ENCODE measurements at regions not wholly inside any gene's neighbourhood (a gene's known extent, or its start where the extent isn't known, plus 50 kb on each side); places are given as distances from the start of the nearest gene placed in this dataset.
A peak's percentile ranks its signal among the peaks of the same experiment; 100 is the strongest.
"Not testable (repeated sequence)": the region's sequence is repeated elsewhere in the genome, so short reads cannot be mapped to it uniquely, and the experiment has no call there.

DNA sequence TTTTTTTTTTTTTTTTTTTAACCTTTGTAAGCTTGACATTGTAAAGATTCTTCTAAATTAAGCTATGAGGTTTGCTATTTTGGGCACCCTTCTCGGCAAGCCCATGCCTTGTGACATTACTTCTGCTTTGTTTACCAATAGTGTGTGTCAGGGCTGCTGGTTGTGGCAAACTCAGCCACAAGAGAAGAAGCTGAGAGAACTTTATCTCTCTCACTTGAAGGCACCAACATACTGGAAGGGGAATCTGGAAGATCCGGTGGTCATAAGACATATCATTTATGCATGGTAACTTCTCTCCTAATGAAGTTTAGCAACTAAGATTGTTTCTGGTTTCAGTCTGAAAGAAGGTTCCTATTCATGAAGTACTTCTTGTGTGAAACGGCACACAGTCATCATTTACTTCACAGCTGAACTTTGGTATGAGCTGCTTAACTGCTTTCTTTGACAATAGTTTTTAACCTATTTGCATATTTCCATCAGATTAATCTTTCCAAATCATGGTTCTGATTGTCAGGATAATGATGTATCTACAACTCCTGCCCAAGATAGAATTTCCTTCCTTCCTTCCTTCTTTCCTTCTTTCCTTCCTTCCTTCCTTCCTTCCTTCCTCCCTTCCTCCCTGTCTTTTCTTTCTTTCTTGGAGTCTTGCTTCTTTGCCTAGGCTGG is 189.3 kb downstream of the NFKBIZ start:
- no peak for DNase-seq

DNA sequence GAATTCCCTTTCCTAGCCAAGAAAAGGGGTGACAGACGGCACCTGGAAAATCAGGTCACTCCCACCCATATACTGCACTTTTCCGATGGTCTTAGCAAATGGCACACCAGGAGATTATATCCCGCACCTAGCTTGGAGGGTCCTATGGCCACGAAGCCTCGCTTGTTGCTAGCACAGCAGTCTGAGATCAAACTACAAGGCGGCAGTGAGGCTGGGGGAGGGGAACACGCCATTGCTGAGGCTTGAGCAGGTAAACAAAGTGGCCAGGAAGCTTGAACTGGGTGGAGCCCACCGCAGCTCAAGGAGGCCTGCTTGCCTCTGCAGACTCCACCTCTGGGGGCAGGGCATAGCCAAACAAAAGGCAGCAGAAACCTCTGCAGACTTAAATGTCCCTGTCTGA is 190.8 kb downstream of the NFKBIZ start:
- DNase-seq = not testable (repeated sequence)

DNA sequence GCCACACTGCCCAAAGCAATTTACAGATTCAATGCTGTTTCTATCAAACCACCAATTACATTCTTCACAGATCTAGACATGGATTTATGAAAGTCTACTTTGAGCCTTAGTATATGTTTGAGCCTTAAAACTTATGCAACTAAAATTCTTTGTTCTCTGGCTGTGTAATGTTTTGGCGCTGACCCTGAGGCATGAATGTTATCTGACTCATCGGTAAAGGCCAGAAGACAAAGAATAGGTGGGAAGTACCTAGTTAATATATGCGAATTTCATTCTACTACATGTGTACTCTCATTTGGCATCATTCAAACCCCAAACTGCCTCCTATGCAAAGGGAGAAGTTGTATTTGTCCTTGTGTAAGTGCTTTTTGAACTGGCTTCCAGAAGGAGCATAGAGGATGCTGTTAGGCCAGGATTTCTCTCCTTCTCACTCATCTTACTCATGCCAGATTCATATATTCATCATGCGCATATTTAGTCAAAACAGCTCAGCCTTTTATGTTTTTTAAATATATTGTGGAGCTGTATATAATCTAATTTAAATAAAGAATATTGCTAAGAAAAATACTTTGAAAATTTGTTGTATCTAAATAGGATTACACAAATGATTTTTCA is 204.2 kb downstream of the NFKBIZ start:
- peak; percentile 7 for DNase-seq

DNA sequence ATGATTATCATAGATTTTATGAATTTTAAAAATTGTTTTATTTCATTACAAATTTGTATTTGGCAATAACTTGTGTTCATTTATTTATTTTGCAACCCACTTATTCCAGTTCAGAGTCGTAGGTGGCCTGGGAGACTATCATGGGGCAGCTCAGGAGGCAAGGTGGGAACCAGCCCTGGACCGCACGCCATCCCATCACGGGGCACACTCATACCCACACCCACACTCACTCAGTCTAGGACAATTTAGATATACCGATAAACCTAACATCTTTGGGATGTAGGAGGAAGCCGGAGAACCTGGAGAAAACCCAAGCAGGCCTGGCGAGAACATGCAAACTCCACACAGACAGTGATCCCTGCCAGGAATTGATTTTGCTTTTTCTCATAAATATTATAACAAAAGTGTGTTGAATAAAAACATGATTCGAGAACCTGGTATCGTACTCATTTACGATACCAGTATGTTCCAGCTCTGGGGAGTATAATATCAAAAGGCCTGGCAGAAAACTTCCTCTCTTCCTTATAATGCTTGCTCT is 205.3 kb downstream of the NFKBIZ start:
- DNase-seq = no peak

DNA sequence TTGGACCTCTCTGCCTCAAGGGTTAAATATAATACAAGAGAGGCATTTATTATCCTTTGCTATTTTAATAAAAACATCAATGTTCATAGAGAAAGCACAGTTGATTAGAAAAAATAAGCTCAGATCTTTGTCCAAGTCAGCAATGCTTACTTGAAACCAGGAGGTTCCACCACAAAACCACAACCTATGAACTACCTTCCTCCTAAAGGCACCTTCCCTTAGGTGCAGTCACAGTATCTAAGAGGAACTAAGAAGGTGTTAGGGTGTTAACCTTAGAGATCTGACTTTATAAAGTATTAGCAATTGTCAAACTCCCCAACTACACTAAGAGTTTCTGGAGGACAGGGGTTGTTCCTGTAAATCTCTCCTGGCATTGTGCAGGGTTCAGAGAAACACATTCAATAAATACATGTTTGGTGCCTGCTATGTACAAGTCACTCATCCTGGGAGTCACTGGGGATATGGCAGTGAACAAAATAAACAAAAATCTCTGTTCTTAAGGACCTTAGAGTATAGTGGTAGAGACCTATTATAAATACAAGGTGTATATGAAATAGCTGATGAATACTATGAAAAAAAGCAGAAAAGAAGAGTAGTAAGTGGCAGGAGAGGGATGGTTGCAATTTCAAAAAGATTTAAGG is 208.6 kb downstream of the NFKBIZ start:
- no peak for DNase-seq

DNA sequence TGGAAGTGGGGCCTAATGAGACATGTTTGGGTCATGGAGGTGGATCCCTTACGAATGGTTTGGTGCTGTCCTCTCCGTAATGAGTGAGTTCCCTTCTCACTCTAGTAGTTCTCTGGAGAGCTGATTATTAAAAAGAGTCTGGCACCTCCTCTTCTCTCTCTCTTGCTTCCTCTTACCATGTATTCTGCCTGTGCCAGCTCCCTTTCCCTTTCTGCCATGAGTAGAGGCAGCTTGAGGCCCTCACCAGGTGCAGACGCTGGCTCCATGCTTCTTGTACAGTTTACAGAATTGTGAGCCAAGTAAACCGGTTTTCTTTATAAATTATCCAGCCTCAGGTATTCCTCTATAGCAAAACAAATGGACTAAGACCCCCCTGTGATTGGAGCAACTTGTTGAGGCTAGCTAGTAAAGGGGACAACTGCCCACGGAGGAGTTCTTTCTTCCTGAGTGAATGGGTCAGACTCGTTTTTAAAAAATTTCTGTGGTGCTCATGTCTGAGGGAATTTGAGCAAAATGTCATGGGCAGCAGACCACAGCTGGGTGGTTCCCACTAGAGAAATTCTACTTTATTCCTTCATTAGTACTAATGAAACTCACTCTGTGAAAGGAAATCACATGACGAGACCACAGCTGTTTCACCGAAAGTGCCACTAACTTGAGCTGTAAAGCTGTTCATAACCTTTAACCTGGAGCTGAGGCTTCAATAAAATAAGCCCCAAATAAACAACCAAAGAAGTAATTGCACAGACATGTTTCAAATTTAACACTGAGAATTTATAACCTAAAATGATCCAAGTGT is 210.0 kb downstream of the NFKBIZ start:
- DNase-seq = no peak

DNA sequence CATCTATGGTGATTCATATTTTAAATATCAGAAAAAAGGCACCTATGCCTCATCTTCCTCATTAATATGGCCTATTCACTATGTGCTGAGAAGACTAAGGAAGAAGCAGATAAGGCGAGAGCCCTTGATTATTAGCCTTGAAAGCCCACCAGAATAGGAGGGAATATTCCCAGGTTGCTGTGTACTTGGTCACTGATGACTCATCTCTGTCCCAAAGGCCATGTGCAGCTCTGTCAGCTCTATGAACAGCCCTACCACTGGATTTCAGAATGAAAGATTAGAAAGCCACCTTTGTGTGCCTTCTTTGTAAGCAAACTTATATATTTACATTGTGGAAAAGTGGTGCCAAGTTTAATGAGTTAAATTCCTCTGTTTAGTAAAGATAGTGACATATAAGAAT is 211.5 kb downstream of the NFKBIZ start:
- DNase-seq = peak; percentile 58

DNA sequence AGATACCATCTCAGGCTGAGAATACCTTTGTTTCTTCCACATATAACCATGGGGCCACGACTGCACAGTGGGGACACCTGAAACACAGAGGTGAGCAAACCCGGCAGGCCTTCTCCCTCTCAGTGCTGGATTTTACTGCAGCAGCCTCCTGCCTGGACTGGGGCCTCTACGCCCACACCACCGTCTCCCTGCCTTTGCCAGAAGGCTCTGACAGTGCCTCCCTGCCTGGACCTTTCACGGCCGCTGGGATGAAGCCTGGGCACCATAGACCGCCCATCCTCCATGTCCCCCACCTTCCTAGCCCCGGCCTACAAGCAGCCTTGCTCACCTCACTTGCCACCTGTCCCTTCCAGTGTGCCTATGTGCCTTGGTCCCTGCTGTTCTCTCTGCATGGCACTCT is 214.3 kb downstream of the NFKBIZ start:
- DNase-seq = no peak

DNA sequence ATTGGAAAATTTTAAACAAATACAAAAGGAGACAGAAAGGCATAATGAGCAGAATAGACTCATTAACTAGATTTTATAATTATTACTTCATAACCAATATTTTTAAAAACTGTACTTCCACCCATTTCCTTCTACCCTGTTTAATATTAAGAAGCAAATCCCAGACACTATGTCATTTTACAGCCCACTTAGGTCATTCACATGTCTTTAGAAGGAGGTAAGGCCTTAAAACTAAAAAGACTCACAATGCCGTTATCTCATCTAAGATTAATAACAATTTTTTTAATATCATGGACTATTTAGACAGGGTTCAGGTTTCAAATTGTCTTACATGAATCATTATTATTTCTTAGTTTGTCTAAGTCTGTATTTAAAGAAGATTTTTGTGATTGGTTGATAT is 217.2 kb downstream of the NFKBIZ start:
- no peak for DNase-seq

DNA sequence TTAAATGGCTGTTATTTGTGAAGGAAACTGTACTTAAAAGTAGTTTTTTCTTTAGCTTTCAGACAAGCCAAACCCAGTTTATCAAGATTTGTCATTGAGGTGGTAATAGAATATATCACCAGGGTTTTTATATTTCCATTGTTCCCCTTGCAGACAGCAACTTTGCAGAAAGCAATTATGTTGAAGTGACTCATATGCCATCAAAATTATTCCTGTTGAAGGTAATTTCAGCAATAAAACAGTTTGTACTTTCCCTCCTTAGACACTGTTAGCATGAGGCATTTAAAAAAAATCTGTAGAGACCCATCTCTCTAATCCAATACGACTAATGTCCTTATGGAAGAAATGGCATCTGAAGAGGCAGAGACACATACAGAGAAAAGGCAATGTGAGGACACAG is 219.0 kb downstream of the NFKBIZ start:
- DNase-seq = no peak

DNA sequence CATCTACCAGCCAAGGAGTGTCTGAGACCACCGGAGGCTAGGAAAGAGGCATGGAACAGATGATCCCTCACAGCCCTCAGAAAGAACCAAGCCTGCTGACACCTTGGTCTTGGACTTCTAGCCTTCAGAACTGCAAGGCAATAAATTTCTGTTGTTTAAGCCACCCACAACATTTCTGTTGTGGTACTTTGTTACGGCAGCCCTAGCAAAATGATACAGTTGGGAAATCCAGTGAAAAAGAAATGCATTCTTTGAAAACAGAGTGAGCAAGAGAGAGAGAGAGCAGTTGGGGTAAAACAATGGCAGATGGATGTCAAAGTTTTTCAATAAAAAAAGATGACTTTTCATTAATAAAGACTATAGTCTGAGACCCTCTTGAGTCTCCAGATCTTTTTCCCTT is 219.4 kb downstream of the NFKBIZ start:
- DNase-seq = no peak

DNA sequence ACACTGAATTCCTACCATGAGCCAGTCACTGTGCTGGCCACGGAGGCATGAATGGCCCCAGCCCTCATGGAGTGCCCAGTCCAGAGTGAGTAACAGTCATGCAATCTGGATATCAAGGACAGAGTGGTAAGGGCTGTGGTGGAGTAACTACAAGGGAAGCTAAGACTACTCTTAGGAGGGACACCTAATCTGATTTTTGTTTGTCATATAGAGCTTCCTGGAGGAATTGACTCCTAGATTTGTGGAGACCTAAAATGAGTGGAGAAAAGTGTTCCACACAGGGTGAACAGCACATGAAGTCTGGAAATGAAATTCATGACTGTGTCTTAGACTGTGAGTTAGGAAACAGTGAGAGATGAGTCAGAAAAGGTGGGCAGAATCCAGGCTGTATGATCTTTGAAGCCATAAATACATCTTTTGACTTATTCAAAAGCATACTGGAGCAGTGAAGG is 219.9 kb downstream of the NFKBIZ start:
- no peak for DNase-seq

DNA sequence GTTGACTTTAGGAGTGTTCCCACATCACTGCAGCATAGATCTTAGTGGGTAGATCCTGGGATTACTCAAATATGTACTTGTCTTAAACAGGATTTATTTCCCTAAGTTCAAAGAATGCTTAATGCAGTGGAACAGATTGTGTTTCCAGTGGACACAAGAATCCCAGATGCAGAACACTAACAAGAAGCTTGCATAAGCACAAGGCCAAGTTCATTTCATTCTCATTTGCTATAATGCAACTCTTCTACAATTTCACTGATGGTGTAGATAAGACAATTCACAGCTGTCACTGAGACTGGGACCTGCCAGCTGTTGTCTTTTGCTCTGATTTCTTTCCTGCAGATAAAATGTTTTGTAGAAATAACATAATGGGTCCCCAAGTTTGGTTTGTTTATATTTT is 225.6 kb downstream of the NFKBIZ start:
- no peak for DNase-seq

DNA sequence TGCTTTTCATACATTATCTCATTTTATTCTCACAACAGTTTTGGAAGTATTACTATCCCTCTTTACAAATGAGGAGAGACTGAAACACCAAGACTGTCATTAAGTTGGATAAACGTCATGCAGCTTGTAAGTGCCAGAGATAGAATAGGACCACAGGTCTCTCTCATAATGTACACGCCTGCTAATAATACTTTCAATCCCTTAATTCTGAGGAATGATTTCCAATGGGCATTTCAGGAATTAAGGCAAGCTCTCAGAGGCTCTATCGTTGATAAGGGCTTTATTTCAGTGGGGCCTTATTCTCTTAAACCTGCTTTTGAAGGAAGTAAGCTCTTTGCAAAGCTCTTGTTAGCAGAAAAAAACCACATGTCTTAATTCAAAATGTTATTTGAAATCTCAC is 229.1 kb downstream of the NFKBIZ start:
- DNase-seq = no peak

DNA sequence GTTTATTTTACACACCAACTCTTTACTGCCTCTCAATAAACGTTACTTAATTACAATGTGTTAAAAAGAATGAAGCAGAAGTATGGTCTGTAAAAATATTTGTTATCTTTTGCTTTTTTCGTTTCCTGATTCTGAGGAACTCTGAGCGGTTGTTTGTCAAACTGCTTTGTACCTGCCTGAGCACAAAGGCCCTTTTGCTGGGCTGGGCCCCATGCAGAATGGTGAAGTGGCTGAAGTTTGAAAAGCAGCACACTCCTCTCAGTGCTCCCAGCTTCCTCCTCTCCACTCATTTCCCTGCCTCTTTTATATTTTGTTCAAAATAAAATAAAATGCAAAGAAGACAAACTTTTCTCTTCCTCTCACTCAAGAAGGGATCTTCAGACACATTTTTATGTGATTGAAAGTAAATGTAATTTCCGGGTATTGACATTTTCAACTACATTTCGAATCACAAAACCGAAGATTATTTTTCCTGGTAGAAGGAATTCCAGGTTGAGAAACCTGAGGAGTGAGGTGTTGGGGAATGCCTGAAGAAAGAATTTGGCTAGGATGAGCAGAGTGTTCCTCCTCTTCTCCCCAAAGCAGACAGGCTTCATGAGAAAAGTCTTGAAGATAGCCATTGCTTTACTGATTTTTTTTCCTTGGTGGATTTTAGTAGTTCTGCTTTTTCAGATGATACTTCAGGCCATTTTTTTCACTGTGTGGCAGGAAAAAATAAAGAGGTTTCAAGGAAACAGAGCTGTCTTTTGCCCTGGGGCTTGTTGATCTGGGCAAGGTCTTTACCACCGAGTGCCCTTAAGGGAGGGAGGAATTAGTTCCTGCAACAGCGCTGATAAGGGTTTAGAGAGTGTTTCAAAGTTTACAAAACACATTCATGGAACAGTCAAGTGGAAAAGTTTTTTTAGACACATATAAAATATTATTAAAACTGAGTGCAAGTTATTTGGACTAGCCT is 229.8 kb downstream of the NFKBIZ start:
- DNase-seq = peak; percentile 58

DNA sequence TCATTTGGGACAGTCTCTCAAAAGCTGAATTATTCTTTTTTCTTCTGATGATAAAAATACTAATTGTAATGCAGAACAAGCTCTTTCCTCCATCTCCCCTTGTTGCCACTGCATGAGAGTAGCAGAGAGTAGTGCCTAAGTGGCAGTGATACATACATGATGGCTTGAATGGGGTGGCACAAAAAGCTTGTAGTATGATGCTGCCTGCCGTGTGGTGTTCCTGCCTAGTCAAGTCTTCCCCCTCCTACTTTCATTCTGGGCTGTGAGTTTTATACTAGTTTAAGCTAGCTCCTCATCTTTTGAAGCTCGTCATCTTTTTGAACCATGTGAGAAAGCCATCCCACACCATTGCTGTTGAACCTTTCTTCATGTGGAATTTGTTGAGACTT is 230.5 kb downstream of the NFKBIZ start:
- no peak for DNase-seq

DNA sequence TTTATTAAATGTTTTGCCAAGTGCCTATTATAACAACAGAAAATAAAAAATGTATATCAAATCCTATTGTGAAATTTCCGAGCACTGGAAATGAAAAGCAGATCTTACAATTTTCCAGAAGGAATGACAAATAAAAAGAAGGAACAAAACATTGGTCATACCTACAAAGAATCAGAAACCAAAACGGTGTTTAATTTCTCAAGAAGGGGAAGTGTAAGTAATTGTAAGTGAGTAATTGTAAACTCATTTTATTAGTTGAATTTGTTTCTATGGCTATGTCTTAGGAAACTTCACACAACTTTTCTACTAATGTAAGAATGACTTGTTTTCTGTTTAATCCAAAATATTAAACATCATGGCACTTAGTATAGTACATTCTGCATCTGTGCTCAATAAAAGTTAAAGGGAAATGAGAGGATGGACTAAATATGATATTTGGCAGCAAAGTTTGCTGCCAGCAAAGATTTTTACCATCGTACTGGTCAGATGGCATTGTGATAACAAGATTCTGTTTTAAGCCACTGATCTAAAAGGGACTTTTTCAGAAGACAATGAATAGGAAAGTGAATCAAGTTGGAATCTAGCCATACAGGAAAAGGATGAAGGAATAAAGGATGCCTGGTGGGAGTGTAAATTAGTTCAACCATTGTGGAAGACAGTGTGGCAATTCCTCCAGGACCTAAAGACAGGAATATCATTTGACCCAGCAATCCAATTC is 232.4 kb downstream of the NFKBIZ start:
- DNase-seq = no peak

DNA sequence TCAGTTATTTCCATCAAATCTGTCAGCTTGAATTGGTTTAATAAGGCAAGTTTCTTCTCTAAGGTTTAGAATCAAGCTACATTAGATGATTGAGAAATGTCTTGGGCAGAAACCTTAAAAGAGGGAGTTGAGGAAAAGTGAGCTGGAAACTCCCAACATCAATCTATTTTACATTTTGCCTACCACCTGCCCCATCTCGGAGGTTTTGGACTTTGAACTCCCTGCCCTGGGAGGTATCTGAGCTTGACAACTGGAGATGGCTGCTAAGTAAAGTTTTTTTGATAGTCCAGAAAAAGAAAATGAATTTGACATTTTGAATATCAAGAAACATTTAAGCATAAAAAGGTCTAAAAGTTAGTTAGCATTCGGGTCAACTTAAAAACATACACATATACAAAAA is 234.2 kb downstream of the NFKBIZ start:
- peak; percentile 41 for DNase-seq

DNA sequence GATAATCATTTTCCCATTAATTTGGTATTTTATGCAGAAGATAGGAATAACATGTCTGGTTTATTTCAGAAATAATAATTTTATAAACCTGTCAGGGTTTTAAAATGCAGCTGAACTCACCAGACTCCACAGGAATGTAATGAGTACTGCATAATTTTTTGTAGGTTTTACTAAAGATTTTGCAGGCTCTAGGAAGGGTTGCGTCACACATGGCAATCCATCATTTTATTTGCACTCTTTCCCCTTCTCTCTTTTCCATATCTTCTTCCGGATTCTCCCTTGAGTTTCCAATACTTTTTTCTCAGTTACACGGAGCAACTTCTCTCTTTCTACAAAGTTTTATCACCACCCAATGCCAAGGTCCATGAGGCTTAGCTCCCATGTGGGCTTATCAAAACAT is 234.7 kb downstream of the NFKBIZ start:
- DNase-seq = no peak

DNA sequence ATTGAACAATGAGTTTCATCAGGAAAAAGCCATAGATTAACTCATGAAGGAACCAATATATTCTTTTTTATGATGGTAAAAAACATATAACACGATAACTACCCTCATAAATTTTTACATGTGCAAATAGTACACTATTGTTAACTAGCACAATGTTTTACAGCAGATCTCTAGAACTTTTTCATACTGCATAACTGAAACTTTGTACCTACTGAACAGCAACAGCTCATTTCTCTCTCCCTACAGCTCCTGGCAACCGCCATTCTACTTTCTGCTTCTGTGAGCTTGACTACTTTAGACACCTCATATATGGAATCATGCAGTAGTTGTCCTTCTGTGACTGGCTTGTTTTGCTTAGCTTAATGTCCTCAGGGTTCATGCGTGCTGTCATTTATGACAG is 235.4 kb downstream of the NFKBIZ start:
- DNase-seq = no peak

DNA sequence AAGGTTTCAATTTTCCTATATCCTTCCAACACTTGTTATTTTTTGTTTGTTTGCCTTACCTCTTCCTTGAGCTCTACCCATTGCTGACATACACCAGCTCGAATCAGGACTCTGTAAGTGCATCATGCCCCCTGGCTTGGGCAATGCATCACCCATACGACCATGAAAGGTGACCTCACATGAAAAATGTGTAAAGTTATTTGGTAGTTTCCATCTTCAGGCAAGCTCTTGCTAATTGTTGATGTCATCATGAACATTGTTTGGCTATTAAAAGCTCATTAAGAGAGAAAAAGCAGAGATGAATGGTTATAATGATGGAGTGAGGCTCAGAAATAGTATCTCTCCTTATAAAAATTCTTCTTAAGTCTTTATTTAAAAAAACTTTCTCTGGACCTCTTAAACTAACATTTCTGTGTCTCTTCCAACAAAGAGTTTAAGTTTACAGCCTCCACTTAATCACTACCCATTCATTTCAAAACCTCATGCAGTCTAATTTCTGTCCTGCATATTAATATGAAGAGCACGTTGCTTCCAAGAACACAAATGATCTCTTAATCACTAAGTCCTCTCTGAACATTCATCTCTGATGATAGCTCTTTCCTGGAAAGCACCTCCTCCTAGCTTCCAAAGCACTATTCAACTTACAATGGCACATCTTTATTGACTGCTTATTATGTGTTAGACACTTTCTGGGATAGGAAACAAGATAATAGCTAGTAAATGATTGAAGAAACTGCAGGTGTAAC is 236.3 kb downstream of the NFKBIZ start:
- peak; percentile 8 for DNase-seq
